ENCODE measurements at regions not wholly inside any gene's neighbourhood (a gene's known extent, or its start where the extent isn't known, plus 50 kb on each side); places are given as distances from the start of the nearest gene placed in this dataset.

- TF ChIP-seq CTCF (IDR thresholded peaks at IDR 0.05) = no peak
- TF ChIP-seq POLR2A (IDR thresholded peaks at IDR 0.05) = no peak
Measured at GRCh38 chr1:55589671-55590297, 374.6 kb upstream of the USP24 start.
